Brain microvascular endothelial cell (primary cell): ENCODE measurements at regions not wholly inside any gene's neighbourhood (a gene's known extent, or its start where the extent isn't known, plus 50 kb on each side); places are given as distances from the start of the nearest gene placed in this dataset.

Source experiments
- DNase-seq: peaks from one replicate; pipeline ENCODE4 v3.0.0-alpha.2; 2020
- H3K27ac ChIP-seq: fragments of 250-450 bp; sonication (Bioruptor Pico); 2 replicates; pipeline ENCODE4 v1.5.1; 2020; ENCODE audit warnings: mild to moderate bottlenecking, moderate library complexity
- H3K27me3 ChIP-seq: fragments of 250-450 bp; sonication (Bioruptor Pico); replicated peaks from 2 replicates; pipeline ENCODE4 v1.5.1; 2020; ENCODE audit warnings: mild to moderate bottlenecking
- H3K36me3 ChIP-seq: fragments of 250-450 bp; sonication (Bioruptor Pico); replicated peaks from 2 replicates; pipeline ENCODE4 v1.5.1; 2020; ENCODE audit warnings: mild to moderate bottlenecking
- H3K4me3 ChIP-seq: 2 replicates; pipeline ENCODE4 v1.5.1; 2011; ENCODE audit warnings: low read depth, mild to moderate bottlenecking, control low read depth, low read length, moderate library complexity
- CTCF ChIP-seq: IDR thresholded peaks from 2 replicates; pipeline ENCODE4 v1.5.1; 2011; ENCODE audit warnings: low read depth, mild to moderate bottlenecking, moderate library complexity, low read length, control low read depth, inconsistent platforms; ENCODE audit errors: missing control alignments
- in situ Hi-C: cut with HindIII; loops from 2 replicates; pipeline ENCODE4 v1.10.0; 2017; ENCODE audit warnings: low sequenced_read_pairs, low pct_ligation_motif_present

DNA sequence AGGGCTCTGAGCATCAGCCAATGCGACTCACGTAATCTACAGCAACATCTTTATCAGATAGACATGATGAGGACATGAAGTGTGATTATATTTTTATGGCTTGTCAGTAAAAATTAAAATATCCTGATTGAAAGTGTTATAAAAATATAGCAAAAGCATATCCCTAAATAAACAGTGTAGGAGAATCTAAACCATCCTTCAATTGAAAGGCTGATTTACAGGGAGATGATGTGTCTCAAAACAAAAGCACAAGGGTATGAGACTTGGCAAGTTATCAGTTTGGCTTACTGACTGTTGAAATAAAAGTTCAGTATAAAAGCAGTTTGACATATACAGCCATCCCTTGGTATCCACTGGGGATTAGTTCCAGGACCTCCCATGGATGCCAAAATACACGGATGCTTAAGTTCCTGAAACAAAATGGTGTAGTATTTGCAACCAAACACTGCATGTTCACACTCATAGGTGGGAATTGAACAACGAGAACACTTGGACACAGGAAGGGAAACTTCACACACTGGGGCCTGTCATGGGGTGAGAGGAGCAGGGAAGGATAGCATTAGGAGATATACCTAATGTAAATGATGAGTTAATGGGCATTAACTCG is 149.9 kb upstream of the MAP1B start:
- H3K27me3 ChIP-seq = no peaks in the 10 kb centered on the region
- DNase-seq = no peak
- in situ Hi-C loops = no loop called here

GRCh38 chr5:71960195-71960594 is 147.1 kb upstream of the MAP1B start:
- TF ChIP-seq CTCF = no peak
- no peak overlapping the region for H3K4me3 ChIP-seq
- no peaks in the 10 kb centered on the region for H3K36me3 ChIP-seq
- DNase-seq = no peak
- no peaks in the 10 kb centered on the region for H3K27me3 ChIP-seq
- H3K27ac ChIP-seq = no peak overlapping the region
- in situ Hi-C loops = no loop called here

More for the DNA sequence above, 149.9 kb upstream of the MAP1B start:
- Histone ChIP-seq H3K27ac (no peak overlapping the region), H3K4me3 (no peak overlapping the region), H3K36me3 (no peaks in the 10 kb centered on the region)
- no peak for TF ChIP-seq CTCF

- no peak overlapping the region for H3K27ac ChIP-seq
- DNase-seq = no peak
- TF ChIP-seq CTCF = no peak
- H3K36me3 ChIP-seq = no peaks in the 10 kb centered on the region
- H3K27me3 ChIP-seq = no peaks in the 10 kb centered on the region
- in situ Hi-C loops = no loop called here
- H3K4me3 ChIP-seq = no peak overlapping the region
Observed at GRCh38 chr5:71961786-71962185, 145.5 kb upstream of the MAP1B start.

- H3K27me3 ChIP-seq = no peaks in the 10 kb centered on the region
- no peaks in the 10 kb centered on the region for H3K36me3 ChIP-seq
- peak; percentile 38 for DNase-seq
- no peak for TF ChIP-seq CTCF
- no peak overlapping the region for H3K27ac ChIP-seq
- in situ Hi-C loops = no loop called here
- H3K4me3 ChIP-seq = no peak overlapping the region
Observed at GRCh38 chr5:71969460-71969859, 137.8 kb upstream of the MAP1B start.

GRCh38 chr5:71971862-71972261 is 135.4 kb upstream of the MAP1B start:
- Histone ChIP-seq H3K4me3 (no peak overlapping the region), H3K27me3 (no peaks in the 10 kb centered on the region), H3K36me3 (no peaks in the 10 kb centered on the region), H3K27ac (no peak overlapping the region)
- no peak for TF ChIP-seq CTCF
- in situ Hi-C loops = no loop called here
- DNase-seq = no peak
